GM19328 (cell line): ENCODE measurements at regions not wholly inside any gene's neighbourhood (a gene's known extent, or its start where the extent isn't known, plus 50 kb on each side); places are given as distances from the start of the nearest gene placed in this dataset.
A peak's percentile ranks its signal among the peaks of the same experiment; 100 is the strongest.
"Not testable (repeated sequence)": the region's sequence is repeated elsewhere in the genome, so short reads cannot be mapped to it uniquely, and the experiment has no call there.

Experiments used
- ATAC-seq: cut with Tn5 transposase; IDR thresholded peaks from one replicate; pipeline ENCODE4 v1.9.1; 2021; ENCODE audit warnings: mild to moderate bottlenecking, moderate library complexity; ENCODE audit not compliant: unreplicated experiment

- ATAC-seq: no peak
Observed at GRCh38 chr5:124554746-124555578, 191.5 kb downstream of the ZNF608 start.

- ATAC-seq: no peak
Observed at GRCh38 chr5:124553911-124554310, 192.5 kb downstream of the ZNF608 start.

GRCh38 chr5:124552526-124552925 lies 193.9 kb downstream of the ZNF608 start:
- ATAC-seq: no peak

- ATAC-seq: no peak
Observed at GRCh38 chr5:124551939-124552279, 194.5 kb downstream of the ZNF608 start.

- ATAC-seq: no peak
Observed at GRCh38 chr5:124550731-124551130, 195.7 kb downstream of the ZNF608 start.

DNA sequence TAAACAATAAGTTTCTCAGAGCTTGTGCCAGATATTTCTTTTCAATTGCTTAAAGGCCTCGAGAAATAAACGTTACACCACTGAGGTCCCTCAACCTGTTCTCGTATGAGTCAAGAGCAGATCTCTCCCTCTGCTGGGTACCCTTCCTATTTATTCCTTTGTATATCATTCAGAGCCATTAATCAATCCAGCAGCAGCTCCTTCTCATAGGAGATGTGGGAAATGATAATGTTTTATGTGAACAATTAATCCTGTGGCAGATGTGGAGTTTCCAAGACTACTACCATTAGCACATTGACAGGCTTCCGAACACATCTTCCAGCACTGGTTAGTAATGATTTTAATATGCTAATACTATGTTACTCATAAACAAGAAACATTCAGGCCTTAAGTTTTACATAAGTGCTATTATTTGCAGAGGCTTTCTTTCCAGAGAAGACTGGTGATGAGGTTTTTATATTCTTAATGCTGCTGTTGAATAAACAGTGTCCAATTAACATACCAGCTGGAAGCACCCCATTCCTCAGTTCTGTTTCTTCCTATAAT lies 196.5 kb downstream of the ZNF608 start:
- no peak for ATAC-seq

DNA sequence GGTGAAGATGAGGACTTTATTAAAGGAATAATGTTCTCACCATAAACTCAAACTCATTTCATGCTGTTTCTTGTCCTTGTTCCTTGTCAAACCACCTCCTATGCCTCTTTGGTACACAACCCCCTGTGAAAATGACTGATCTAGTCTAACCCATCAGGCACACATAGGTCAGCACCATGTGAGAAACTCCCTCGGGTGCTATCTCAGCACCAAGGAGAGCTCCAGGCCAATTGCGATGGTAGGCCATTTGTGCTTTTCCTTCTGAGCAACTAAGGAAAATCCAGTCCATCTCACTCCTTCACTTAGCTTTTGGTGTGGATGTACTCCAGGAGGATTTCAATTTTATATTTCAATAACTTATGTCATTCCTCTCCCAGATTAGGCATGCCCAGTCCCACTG lies 199.8 kb downstream of the ZNF608 start:
- ATAC-seq: no peak

GRCh38 chr5:124544366-124545055 lies 201.9 kb downstream of the ZNF608 start:
- peak; percentile 96 for ATAC-seq

GRCh38 chr5:124538931-124539330 lies 207.5 kb downstream of the ZNF608 start:
- ATAC-seq: no peak

GRCh38 chr5:124538191-124538590 lies 208.2 kb downstream of the ZNF608 start:
- ATAC-seq: no peak

DNA sequence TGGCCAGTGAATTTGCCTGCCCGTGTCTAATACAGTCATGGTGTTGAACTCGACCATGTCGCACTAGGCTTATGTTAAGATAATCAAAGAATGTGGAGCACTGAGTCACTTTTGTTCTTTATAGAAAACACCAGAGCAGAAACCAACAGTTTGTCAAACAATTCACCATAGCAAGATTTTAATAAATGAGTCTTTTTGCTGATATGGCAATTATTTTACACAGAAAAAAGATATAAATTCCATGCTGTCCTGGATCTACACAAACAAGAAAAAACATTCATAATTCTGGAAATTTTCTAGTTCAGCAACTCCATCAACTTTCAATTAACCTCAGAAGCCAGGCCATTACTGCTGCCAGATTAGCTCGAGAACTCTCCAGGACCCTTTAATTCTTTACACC lies 208.9 kb downstream of the ZNF608 start:
- ATAC-seq: no peak

DNA sequence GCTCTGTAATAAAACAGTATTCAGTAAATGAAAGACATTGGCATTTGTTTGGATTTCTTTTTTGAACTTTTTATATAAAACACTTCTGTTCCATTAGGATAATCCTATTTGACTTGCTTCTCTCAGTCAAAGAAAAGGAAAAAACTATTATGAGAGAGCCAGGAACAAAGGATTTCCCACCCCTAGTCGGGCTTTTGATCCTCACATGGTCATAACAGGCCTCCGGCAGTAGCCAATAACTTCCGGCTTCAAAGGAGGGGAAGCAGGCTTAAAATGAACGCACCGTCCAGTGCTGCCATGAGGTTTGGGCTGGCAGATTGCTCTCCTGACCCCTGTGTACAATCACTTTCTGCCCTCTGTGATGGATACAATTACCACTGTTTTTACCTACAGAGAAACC lies 209.3 kb downstream of the ZNF608 start:
- no peak for ATAC-seq

DNA sequence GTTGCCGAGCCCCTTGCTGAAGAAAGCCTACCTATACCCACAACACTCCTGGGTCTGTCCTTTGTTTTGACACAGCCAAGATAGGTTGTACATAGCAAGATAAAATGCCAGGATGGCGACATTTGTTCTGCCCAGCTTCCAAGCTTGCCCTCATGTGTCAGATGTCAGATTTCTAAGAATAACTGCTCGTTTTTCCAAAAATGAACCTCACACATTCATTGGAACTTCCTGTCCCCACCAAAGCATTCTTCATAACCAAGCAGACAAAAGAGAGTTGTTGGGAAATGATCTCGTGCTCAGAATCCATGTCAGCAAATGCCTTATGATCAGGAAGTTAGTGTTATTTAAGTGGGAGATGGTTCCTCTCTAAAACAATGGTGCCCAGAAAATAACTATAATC lies 210.1 kb downstream of the ZNF608 start:
- ATAC-seq: no peak

DNA sequence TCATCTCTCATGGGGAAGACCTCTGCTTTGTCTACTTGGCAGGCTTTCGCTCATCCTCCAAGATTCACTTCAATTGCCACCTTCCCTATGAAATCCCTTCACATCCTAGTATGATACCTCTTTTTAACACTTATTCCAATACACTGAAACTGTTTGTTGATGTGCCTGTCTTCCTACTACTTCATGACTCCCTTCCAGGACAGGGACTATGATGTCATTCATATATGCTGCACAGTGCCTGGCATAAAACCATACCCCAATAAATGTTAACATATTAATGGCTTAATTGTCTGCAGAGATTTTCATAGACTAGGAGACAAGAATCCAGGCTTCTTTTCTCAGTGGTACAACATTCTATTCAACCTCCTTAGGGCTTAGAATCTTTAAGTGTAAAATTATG lies 215.5 kb downstream of the ZNF608 start:
- no peak for ATAC-seq

DNA sequence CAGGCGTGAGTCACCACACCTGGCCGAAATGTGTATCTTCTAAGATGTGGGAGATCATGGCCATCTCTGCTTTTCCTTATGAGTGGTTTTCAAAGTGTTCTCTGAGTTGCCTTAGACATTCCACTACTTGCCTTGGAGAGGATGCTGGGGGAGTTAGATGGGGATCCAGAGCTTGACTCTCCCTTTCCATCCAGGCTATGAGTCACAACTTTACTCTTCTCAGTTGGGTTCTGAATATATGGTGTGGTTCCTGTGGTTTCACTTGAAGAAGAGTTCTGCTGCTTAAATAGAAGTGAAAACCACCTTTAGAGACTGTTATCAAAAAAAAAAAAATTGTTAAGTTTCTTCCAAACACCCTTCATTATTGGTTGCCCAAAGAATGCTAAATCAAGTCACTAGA lies 217.6 kb downstream of the ZNF608 start:
- no peak for ATAC-seq

DNA sequence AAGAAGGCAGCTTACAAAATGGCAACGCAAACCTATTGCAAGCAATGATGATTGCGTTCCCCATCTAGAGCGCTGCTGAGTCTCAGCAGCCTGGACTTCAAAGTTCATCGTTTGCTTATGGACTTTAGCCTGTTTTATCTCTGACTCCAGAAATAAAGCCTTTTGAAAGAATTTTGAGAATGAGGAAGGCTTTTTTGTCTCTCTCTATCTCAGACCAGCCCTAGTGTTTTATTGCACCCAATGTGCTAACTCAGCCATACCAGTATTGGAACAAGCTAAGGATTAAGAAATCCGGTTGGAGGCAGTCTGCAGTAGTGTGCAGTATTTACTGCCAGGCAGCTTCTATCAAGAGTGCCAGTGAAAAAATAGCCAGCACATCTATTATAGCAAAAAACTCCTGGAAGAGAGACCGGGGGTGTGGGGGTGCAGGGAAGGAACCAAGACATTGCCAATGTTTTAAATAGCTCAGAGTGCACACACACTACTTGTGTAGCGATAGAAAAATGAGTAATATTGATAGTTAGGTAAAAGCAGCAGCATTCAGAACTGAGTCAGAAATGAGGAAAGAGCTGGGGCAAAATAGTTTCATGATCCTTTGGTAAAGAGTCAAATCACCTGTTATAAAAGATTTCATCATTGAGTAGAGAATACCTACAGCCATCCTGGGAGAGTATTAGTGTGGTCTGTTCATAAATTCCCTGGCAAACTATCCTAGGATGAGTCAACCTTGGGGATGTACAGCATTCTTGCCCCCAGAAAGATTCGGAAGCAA lies 219.0 kb downstream of the ZNF608 start:
- no peak for ATAC-seq

DNA sequence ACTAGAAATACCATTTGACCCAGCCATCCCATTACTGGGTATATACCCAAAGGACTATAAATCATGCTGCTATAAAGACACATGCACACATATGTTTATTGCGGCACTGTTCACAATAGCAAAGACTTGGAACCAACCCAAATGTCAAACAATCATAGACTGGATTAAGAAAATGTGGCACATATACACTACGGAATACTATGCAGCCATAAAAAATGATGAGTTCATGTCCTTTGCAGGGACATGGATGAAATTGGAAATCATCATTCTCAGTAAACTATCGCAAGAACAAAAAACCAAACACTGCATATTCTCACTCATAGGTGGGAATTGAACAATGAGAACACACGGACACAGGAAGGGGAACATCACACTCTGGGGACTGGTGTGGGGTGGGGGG lies 220.4 kb downstream of the ZNF608 start:
- not testable (repeated sequence) for ATAC-seq

DNA sequence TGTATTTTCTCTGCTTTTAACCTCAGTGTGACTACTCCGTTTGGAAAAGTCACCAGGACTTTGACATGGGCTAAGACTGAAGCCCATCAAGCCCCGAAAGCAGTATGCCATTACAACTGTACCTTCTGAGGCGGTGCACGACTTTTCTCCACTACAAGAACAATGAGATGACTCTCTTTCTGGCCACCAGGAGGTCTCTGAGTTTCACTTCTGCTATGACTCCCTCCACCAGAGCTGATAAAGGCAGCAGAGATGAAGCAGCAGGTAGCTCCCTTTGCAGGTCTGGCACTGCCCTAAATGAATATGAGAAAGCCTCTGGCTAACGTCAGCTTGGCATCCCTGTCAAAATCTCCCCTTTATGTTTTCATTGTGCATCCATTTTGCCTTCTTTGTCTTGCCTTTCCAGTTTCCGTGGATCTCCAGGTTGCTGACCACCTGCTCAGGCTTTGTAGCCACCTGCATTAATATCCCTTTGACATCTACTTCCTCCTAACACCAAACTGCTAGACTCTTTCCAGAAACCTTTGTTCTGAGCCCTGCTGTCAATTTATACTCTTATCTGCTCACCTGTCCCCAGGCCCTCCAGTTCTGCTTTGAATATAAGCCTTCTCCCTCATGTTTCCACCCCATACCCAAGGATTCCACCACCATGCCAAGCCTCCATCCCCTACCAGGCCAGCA lies 221.7 kb downstream of the ZNF608 start:
- ATAC-seq: peak; percentile 88

DNA sequence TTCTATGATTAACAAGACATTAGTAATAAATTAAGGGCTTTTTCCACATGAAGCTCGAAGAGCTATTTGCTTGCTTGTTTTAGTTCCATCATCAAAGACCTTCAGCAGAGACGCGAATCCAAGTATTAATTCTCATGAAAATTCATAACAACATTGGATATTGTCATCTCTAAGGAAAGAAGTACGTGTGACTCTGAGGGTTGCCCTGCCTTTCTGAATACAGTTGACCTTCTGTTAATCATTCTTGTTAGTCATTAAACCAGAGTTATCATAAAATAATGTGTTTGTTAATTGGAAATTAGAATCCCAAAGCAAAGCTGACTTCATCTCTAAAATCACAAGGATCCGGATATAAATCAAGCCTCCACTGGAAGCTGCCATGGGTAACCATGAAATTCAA lies 222.5 kb downstream of the ZNF608 start:
- ATAC-seq: no peak

DNA sequence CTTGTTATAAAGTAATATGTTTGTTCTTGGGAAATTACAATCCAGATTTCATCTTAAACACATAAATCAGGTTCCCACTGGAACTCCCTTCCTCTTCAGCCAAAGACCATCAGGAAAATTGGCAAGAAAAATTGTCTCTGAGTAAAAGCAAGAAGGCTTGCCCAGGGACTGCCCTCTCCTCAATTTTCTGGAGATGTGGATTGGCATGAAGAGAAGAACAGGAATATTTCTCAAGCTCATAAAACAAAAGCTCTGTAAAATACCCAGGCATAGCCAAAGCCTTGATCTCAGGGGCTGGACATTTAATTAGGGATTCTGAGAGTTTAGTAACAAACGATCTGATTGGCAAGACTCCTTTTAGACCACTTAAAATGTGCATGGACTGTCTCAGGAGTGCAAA lies 223.4 kb downstream of the ZNF608 start:
- ATAC-seq: no peak
